ENCODE measurements at regions not wholly inside any gene's neighbourhood (a gene's known extent, or its start where the extent isn't known, plus 50 kb on each side); places are given as distances from the start of the nearest gene placed in this dataset.

GRCh38 chr13:38053896-38054295, 184.3 kb upstream of the TRPC4 start:
- TF ChIP-seq, protein P1, sequence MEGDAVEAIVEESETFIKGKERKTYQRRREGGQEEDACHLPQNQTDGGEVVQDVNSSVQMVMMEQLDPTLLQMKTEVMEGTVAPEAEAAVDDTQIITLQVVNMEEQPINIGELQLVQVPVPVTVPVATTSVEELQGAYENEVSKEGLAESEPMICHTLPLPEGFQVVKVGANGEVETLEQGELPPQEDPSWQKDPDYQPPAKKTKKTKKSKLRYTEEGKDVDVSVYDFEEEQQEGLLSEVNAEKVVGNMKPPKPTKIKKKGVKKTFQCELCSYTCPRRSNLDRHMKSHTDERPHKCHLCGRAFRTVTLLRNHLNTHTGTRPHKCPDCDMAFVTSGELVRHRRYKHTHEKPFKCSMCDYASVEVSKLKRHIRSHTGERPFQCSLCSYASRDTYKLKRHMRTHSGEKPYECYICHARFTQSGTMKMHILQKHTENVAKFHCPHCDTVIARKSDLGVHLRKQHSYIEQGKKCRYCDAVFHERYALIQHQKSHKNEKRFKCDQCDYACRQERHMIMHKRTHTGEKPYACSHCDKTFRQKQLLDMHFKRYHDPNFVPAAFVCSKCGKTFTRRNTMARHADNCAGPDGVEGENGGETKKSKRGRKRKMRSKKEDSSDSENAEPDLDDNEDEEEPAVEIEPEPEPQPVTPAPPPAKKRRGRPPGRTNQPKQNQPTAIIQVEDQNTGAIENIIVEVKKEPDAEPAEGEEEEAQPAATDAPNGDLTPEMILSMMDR (IDR thresholded peaks at IDR 0.05), result no peak
- Histone ChIP-seq H3K9me3 (no peaks in the 10 kb centered on the region), H3K4me1 (no peaks in the 10 kb centered on the region), H3K27ac (no peak overlapping the region), H3K4me3 (no peak overlapping the region), H3K36me3 (no peaks in the 10 kb centered on the region), H3K27me3 (no peaks in the 10 kb centered on the region)
- no peak for DNase-seq
- FAIRE-seq, result no peak
- ATAC-seq, result no peak
- intact Hi-C loops (cut with DNase I), result no loop called here
- WGBS, 2 donors, result 83 to 84% methylated on average over 3 of the region's 3 CpGs

GRCh38 chr13:38046049-38046376, 176.4 kb upstream of the TRPC4 start:
- no peak overlapping the region for H3K27ac ChIP-seq
- no peaks in the 10 kb centered on the region for H3K4me1 ChIP-seq
- ATAC-seq, result no peak
- H3K36me3 ChIP-seq, result no peaks in the 10 kb centered on the region
- no peak for FAIRE-seq
- no peaks in the 10 kb centered on the region for H3K27me3 ChIP-seq
- TF ChIP-seq, protein P1 (IDR thresholded peaks at IDR 0.05), result peak in 1 of 4 donors; percentile 10
- no peak overlapping the region for H3K4me3 ChIP-seq
- no peaks in the 10 kb centered on the region for H3K9me3 ChIP-seq
- WGBS, 2 donors, result 55 to 62% methylated on average over 1 of the region's 1 CpG
- intact Hi-C loops (cut with DNase I), result no loop called here
- DNase-seq, result no peak

DNA sequence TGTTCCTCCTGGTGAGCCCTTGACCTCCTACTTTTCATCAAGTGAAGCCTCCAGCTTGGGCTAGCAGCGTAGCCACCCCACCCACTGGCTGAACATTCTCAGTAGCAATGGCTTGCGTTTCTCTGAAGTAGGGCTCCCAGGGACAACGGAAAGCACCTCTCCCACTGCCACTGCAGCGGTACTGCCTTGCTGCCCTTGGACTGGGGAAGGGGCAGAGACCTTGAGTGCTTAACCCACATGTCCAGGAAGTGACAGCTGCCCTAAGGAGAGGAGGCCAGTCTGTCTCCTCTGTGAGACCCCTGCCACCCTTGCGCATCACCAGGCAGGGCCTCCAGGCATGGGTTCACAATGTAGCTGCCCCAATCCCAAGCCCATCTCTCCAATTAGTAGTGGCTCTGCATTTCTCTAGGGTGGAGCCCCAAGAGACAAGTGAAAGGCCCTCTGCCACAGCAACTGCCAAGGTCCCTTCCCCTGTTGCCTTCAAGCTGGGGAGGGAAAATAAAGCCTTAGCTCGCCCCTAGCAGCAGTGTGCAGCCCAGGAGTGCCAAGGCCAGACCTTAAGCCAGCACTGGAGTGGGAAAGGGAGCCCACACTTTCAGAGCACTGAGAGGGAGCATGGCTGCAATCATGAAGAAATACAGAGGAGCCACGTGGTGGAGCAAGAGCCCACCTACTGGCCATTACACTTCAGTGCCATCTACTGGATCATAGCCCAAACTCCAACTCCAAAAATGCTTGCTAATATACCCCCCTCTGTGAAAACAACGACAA, 175.9 kb upstream of the TRPC4 start:
- no peak for DNase-seq
- no peak overlapping the region for H3K27ac ChIP-seq

GRCh38 chr13:38044067-38044466, 174.5 kb upstream of the TRPC4 start:
- H3K4me3 ChIP-seq, result no peak overlapping the region
- no peaks in the 10 kb centered on the region for H3K9me3 ChIP-seq
- no peak for ATAC-seq
- no peak for DNase-seq
- no peaks in the 10 kb centered on the region for H3K27me3 ChIP-seq
- no peaks in the 10 kb centered on the region for H3K36me3 ChIP-seq
- no peak overlapping the region for H3K27ac ChIP-seq
- 94 to 97% methylated on average over 4 of the region's 4 CpGs for WGBS, 2 donors
- H3K4me1 ChIP-seq, result no peaks in the 10 kb centered on the region
- intact Hi-C loops (cut with DNase I), result no loop called here
- no peak for FAIRE-seq
- TF ChIP-seq, protein P1 (IDR thresholded peaks at IDR 0.05), result no peak

More for the DNA sequence above, 175.9 kb upstream of the TRPC4 start:
- intact Hi-C loops (cut with DNase I), result no loop called here
- FAIRE-seq, result no peak
- Histone ChIP-seq H3K36me3 (no peaks in the 10 kb centered on the region), H3K4me1 (no peaks in the 10 kb centered on the region), H3K27me3 (no peaks in the 10 kb centered on the region), H3K9me3 (no peaks in the 10 kb centered on the region), H3K4me3 (no peak overlapping the region)
- peak in 3 of 4 donors; percentile 29 to 38 (median 36) for ATAC-seq
- 72 to 78% methylated on average over 8 of the region's 8 CpGs for WGBS, 2 donors
- TF ChIP-seq, protein P1 (IDR thresholded peaks at IDR 0.05), result no peak

GRCh38 chr13:38042771-38043170, 173.2 kb upstream of the TRPC4 start:
- FAIRE-seq (no peak), DNase-seq (no peak), ATAC-seq (no peak)
- H3K4me3 ChIP-seq, result no peak overlapping the region
- WGBS, 2 donors, result 83 to 91% methylated on average over 2 of the region's 2 CpGs
- intact Hi-C loops (cut with DNase I), result no loop called here
- no peaks in the 10 kb centered on the region for H3K9me3 ChIP-seq
- H3K36me3 ChIP-seq, result no peaks in the 10 kb centered on the region
- no peaks in the 10 kb centered on the region for H3K4me1 ChIP-seq
- H3K27ac ChIP-seq, result no peak overlapping the region
- TF ChIP-seq, protein P1 (IDR thresholded peaks at IDR 0.05), result no peak
- H3K27me3 ChIP-seq, result no peaks in the 10 kb centered on the region
